ENCODE measurements at regions not wholly inside any gene's neighbourhood (a gene's known extent, or its start where the extent isn't known, plus 50 kb on each side); places are given as distances from the start of the nearest gene placed in this dataset.

- TF ChIP-seq POLR2A (IDR thresholded peaks at IDR 0.05): no peak
- TF ChIP-seq CTCF (IDR thresholded peaks at IDR 0.05): no peak
Measured at GRCh38 chr2:185393091-185393490, 345.5 kb upstream of the FSIP2 start.

Measured in esophagus squamous epithelium (tissue), 4 donors.